ENCODE measurements at regions not wholly inside any gene's neighbourhood (a gene's known extent, or its start where the extent isn't known, plus 50 kb on each side); places are given as distances from the start of the nearest gene placed in this dataset.

- TF ChIP-seq, protein P1, sequence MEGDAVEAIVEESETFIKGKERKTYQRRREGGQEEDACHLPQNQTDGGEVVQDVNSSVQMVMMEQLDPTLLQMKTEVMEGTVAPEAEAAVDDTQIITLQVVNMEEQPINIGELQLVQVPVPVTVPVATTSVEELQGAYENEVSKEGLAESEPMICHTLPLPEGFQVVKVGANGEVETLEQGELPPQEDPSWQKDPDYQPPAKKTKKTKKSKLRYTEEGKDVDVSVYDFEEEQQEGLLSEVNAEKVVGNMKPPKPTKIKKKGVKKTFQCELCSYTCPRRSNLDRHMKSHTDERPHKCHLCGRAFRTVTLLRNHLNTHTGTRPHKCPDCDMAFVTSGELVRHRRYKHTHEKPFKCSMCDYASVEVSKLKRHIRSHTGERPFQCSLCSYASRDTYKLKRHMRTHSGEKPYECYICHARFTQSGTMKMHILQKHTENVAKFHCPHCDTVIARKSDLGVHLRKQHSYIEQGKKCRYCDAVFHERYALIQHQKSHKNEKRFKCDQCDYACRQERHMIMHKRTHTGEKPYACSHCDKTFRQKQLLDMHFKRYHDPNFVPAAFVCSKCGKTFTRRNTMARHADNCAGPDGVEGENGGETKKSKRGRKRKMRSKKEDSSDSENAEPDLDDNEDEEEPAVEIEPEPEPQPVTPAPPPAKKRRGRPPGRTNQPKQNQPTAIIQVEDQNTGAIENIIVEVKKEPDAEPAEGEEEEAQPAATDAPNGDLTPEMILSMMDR (IDR thresholded peaks at IDR 0.05; ENCODE audit: low read depth, low read length) = no peak
- TF ChIP-seq EZH2phosphoT487 (IDR thresholded peaks at IDR 0.05; ENCODE audit: low read depth) = no peak
Observed at GRCh38 chr1:104190821-104191220, 441.1 kb downstream of the AMY1C start.

Measured in OCI-LY3 (cell line).